ENCODE measurements at regions not wholly inside any gene's neighbourhood (a gene's known extent, or its start where the extent isn't known, plus 50 kb on each side); places are given as distances from the start of the nearest gene placed in this dataset.

DNA sequence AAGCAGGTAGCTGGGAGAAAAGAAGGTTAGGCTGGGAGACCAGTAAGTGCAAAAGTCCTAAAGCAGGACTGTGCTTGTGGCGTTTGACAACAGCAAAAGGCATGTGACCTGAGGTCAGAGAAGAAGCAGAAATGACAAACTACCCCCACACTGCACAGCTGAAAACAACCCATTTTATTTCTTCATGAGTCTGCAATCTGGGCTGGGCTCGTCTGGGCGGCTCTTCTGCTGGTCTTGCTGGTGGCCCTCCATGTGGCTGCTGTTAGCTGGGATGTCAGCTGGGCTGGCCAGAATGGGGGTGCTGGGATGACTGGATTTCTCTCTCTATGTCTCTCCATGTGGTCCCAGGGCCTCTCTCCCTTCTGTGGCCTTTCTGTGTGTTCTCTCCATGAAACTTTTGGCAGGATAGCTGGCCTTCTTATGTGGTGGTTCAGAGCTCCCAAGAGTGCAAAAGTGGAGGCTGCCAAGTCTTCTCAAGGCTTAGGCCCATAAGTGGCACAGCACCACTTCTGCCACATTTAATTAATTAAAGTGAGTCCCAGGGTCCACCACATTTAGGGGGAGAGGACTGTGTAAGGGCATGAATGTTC is 128.6 kb downstream of the RIPK4 start:
- no peak for TF ChIP-seq POLR2A (IDR thresholded peaks at IDR 0.05; ENCODE audit: extremely low read depth, insufficient read length)
- TF ChIP-seq, protein P1, sequence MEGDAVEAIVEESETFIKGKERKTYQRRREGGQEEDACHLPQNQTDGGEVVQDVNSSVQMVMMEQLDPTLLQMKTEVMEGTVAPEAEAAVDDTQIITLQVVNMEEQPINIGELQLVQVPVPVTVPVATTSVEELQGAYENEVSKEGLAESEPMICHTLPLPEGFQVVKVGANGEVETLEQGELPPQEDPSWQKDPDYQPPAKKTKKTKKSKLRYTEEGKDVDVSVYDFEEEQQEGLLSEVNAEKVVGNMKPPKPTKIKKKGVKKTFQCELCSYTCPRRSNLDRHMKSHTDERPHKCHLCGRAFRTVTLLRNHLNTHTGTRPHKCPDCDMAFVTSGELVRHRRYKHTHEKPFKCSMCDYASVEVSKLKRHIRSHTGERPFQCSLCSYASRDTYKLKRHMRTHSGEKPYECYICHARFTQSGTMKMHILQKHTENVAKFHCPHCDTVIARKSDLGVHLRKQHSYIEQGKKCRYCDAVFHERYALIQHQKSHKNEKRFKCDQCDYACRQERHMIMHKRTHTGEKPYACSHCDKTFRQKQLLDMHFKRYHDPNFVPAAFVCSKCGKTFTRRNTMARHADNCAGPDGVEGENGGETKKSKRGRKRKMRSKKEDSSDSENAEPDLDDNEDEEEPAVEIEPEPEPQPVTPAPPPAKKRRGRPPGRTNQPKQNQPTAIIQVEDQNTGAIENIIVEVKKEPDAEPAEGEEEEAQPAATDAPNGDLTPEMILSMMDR (IDR thresholded peaks at IDR 0.05; ENCODE audit: low read depth, low read length) = no peak
- TF ChIP-seq, protein P2, sequence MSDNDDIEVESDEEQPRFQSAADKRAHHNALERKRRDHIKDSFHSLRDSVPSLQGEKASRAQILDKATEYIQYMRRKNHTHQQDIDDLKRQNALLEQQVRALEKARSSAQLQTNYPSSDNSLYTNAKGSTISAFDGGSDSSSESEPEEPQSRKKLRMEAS (IDR thresholded peaks at IDR 0.05; ENCODE audit: low read depth, low read length) = no peak

Data from NB4 (cell line).